SK-N-SH treated with all-trans-retinoic acid at 6 μM for 48 hours (cell line): ENCODE measurements at regions not wholly inside any gene's neighbourhood (a gene's known extent, or its start where the extent isn't known, plus 50 kb on each side); places are given as distances from the start of the nearest gene placed in this dataset.

Experiments used
- ARNTL ChIP-seq: fragments of 450-650 bp; formaldehyde crosslinking; IDR thresholded peaks from 2 replicates; pipeline ENCODE4 v1.5.0; 2020; ENCODE audit warnings: low read depth, mild to moderate bottlenecking, moderate library complexity, borderline replicate concordance
- PATZ1 ChIP-seq: fragments of 250-450 bp; sonication (Bioruptor Pico); IDR thresholded peaks from 2 replicates; pipeline ENCODE4 v1.8.0; 2020; ENCODE audit warnings: mild to moderate bottlenecking, moderate library complexity, borderline replicate concordance

GRCh38 chr5:52685971-52686370, 101.7 kb upstream of the ITGA1 start:
- TF ChIP-seq PATZ1 (no peak), ARNTL (CRISPR knock-in tag) (no peak)
